Globus pallidus (tissue), 1 donor: ENCODE measurements at regions not wholly inside any gene's neighbourhood (a gene's known extent, or its start where the extent isn't known, plus 50 kb on each side); places are given as distances from the start of the nearest gene placed in this dataset.
A peak's percentile ranks its signal among the peaks of the same experiment; 100 is the strongest.

ENCODE experiments used
- DNase-seq: peaks from one replicate; pipeline ENCODE4 v3.0.0-alpha.2; 2015; ENCODE audit warnings: low spot score

- DNase-seq, result no peak
These were observed 605.1 kb downstream of the PCDH18 start for GRCh38 chr4:136927172-136927571.

GRCh38 chr4:136925203-136925602 lies 607.1 kb downstream of the PCDH18 start:
- no peak for DNase-seq

DNA sequence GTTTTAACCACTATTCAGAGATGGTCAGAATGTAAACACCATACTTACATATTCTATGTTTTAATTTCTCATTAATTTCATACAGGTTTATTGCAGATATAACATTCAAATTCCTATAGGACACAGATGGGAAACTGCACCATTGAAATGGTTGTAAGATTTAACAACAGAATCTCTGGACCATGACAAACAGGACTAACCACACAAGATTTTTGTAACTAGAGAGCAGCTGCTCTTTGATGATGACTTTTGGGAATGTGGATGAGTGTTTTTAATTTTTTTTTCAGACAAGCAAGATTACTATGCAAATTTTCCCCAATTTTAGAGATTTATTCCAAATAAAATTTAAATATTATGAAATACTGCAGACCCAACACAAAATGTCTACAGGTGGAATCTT lies 610.2 kb downstream of the PCDH18 start:
- DNase-seq, result no peak

DNA sequence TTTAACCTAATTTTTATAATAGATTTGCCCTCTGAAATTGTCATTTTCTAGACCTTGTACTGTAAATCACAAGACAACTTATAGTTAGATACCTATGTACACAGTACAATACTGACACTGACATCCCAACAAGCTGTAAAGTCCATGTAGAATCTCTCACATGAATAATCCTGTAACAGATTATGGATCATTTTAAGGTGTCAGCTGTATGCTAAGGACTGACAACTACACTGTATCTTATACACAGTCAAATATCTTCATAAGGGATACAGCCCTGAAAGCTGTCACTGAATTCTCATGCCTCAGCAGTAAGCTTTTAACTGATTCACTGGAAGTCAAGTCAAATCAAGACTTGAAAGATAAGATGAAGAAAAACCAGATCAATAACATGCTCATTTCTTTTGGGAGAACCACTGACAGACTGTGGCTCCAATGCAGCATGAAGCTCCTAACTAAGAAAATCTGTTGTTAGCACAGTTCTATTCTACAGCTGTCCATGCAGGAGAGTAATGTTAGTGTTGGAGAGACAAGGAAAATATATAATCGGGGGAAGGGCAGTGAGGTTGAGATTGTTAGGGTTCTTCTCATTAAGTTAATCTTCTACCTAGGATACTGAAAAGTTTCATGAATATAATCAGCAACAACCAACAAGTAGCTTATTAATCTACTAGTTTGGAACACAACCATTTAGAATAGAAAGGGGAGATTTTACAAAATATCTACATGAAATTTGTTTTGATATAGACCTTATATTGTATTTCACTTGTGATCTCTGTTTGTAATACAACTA lies 612.0 kb downstream of the PCDH18 start:
- DNase-seq, result no peak

DNA sequence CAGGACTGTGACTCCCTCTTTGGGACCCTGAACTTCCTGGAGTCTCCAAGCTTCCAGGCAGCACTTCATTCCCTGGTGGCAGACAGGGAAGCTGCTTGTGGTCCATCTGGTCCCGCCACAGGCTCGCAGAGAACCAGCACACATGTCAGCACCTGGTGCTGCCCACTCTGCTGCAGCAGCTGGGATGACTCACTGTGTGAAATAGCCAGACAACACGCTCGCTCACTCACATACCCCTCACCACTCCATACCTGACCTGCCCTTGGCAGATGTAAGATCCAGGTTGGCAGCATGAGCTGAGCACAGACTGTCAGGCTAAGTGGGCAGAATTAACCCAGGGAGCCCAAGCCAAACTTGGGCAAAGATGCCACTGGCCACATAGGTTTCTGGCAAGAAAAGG lies 613.5 kb downstream of the PCDH18 start:
- no peak for DNase-seq

DNA sequence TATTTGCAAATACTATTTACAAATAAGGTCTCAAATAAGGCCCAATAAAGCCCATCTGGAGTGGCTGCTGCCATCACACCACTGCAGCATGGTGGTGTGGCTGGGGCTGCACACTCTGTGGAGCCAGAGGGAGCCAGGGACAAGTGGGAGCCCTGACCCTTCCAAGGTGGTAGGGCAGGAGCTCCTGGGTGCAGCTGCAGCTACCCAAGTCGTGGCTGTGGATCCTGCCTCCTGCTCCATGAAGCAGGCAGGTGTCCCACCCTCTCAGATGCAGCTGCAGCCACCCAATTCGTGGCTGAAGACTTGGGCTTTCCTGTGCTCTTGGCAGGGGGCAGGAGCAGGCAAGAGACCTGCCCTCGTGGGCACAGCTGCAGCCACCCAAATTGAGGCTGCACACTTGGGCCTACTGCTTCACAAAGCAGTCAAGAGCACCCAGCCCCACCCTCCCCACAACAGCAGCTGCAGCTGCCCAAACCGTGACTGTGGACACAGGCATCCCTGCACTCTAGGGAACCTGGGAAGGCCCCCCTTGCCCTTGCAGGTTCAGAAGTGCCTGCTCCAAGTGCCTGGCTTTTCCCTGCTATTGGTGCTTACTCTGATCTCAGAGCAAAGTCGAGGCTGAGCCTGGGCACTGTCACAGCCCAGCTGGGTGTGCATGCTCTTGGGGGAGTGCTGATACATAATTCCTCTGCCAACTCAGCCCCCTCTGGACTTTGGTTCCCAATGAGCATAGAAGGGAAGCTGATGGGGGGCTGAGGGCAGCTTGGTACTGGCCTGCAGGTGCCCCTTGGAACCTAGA lies 614.8 kb downstream of the PCDH18 start:
- no peak for DNase-seq

DNA sequence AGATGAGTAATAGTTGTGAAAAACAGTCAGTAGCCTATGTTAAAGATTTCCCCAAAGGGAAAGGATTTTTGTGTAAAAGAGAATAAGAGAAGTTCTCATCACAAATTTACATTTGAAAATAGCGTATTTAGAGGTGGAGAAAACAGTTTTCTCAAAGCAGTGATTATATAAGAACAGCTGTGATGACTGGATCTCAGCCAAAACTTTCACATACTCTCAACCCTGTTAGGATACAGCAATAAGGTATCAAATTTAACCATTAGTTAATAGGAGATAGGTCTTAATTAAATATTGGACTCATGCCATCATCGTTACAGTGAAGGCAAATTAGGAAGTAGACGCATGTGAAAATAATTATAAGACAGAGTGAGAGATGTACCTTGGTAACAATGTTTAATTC lies 622.7 kb downstream of the PCDH18 start:
- DNase-seq, result no peak

GRCh38 chr4:136908122-136908521 lies 624.2 kb downstream of the PCDH18 start:
- no peak for DNase-seq

DNA sequence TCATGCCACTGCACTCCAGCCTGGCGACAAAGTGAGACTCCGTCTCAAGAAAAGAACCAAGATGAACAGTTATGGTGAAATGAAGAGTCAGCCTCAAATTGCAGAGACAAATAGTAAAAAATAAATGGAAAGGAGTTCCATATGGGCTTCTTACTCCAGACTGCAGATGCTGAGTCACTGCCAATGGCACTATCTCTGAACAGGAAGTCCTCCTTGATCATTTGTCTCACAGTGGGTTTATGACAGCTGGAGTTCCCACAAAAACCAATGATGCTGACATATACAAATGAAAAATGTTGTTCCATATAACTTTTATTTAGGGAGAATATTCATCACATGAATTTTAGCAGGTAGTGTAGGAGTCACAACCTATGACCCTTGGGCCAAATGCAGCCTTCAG lies 631.6 kb downstream of the PCDH18 start:
- no peak for DNase-seq

DNA sequence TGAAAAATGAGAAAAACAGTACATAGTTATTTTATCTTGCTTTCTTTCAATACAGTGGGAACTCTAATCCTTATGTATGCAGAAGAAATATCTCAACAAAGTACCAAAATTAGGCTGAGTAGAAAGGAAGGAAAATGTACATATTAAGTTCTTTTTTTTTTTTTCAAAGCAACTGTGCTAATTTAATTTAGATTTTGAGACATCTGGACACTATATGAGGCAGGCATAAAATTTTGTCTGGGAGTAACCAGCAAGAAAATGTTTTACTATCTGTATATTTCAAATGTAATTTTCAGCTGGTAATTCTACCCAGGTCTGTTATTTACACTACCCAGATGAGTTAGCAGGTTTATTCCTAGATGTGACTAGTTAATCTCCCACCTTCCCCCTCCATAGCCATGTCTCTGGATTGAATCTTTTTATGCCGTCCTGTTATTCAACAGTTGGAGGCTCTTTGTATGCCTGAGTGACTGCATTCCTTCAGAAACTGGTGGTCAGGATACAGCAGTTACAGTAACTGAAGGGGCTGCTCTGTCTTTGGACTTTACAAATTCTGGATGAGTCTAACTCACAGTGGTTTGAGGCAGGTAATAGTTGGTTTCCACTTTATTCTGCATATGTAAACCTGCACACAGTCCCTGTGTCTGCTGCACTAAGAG lies 633.6 kb downstream of the PCDH18 start:
- no peak for DNase-seq

DNA sequence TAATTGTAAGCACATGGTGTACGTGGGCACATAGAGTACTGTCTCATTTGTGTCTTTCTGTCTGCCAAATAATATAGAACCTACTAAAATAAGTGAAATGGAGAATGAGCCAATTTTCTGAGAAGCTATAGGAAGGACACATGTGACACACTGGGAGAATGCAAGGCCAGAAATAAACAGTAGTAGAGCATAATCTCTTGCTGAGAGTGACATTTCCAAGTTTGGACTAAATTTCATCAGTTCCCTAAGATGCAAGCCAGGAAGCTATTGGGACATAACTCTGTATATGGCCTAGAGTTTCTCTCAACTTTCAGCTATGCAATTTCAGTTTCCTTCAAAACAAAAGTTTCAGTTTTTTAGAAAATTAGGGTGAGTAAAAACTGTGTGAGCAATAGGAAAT lies 638.7 kb downstream of the PCDH18 start:
- no peak for DNase-seq

DNA sequence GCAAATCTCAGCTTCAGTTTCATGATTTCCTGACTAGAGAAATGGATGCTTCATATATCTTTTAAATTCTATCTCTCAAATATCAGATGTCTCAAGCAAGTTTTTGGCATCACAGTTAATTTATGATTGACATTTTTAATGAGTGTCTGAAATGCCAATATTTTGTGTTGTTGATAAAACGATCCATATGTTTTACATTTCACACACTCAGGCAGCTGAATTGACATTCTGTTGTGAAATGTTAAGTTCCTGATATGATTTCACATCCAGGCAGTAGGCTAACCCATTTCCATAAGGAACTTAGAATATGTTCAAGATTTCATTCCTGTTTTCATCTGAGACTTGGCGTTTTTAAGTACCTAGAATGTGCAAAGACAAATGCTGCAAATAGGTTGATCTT lies 650.6 kb downstream of the PCDH18 start:
- DNase-seq, result no peak

GRCh38 chr4:136873555-136873954 lies 658.7 kb downstream of the PCDH18 start:
- DNase-seq, result no peak

DNA sequence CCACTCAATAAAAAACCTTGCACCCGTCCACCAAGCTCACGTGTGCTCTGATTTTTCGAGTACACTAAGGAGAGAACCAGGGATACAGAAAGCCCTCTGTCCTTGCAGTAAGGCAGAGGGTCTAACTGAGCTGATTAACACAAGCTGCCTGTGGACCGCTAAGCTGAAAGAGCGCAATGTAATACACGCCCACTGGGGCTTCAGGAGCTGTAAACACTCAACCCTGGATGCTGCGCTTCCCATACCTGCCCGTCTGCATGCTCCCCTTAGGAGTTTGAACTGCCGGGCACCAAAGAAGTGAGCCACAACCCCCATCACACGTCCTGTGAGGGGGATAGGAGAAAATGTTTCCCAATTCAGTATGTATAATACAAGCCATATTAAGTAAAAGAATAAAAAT lies 664.8 kb downstream of the PCDH18 start:
- no peak for DNase-seq

DNA sequence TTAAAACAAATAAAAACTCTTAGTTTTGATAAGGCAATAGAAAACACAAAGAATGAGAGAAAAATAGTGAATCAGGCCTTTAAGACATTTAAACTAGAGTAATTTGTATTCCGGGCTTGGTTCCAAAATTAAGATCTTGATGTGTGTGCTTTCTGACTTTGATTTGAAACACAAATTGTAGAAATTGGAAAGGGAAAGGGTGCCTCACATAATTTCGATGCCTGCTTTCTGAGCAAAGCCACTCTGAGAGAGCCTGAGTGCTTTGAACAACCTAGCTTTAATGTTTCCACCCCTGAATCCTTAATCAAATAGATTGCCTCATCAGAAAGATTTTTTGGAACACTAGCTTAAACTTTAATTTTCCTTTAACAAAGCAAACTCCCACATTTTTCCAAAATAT lies 666.8 kb downstream of the PCDH18 start:
- no peak for DNase-seq

GRCh38 chr4:136864604-136865185 lies 667.6 kb downstream of the PCDH18 start:
- peak; percentile 76 for DNase-seq

GRCh38 chr4:136863756-136864155 lies 668.5 kb downstream of the PCDH18 start:
- peak; percentile 14 for DNase-seq

- DNase-seq, result no peak
These were observed 669.6 kb downstream of the PCDH18 start for GRCh38 chr4:136862653-136863052.

DNA sequence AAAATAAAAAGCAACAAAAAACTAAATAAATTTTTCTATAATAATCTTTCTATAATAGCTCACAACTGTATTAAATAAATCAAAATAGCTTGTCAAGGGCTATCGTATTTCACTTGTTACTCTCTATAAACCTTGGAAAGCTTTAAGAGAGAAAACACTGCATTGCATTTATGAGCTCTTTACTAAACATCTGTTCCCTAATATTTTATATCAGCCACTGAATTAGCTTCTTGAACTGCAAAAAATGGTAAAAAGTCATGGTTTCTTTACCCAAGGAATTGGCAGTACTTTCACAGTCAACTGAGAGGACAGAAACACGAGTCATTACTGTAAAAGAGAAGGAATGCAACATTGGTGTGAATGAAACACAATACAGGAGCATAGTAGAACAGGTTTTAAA lies 671.2 kb downstream of the PCDH18 start:
- no peak for DNase-seq

DNA sequence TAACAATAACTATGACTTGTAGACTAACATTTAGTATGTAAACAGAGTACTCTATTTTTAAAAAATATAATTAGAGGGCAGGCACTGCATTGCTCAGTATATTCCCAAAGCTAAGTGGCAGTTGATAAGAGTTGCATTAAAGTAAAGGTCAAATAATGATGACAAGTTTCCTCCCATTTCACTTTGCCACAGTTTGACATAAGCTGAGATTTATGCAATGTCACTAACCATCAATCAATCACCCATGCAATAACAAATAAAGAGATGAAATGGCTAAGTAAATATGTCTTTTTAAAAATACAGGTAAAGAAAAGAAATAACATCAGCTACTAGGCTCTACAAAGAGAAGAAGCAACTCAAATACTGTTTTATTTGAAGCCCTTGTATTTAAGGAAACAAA lies 673.4 kb downstream of the PCDH18 start:
- no peak for DNase-seq

DNA sequence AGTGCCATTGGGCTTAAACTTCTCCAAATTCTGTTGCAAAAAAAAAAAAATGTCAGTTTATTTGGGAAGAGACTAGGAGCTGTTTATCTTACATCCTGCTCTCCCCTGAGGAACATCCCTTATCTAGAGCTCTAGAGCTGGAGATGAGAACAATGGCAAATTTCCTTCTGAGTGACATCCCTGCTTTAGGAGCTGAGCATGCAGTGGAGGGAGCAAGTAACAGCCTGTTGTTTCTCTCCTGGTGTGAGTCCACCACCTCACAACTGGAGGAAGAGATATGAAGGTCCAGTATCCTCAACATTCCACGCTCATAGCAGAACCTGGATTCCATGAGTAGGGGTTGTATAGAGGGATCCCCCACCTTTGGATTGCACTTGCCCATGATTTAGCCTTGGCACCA lies 676.4 kb downstream of the PCDH18 start:
- DNase-seq, result no peak

- no peak for DNase-seq
These were observed 681.8 kb downstream of the PCDH18 start for GRCh38 chr4:136850446-136850845.
